DND-41 (cell line): ENCODE measurements at regions not wholly inside any gene's neighbourhood (a gene's known extent, or its start where the extent isn't known, plus 50 kb on each side); places are given as distances from the start of the nearest gene placed in this dataset.
"Not testable (repeated sequence)": the region's sequence is repeated elsewhere in the genome, so short reads cannot be mapped to it uniquely, and the experiment has no call there.

ENCODE experiments used
- ATAC-seq: fragments of 200-7000 bp; cut with Tn5 transposase; 3 replicates; pipeline ENCODE4 v1.9.1; 2021; ENCODE audit warnings: low read depth; ENCODE audit not compliant: insufficient read depth
- DNase-seq: peaks from one replicate; pipeline ENCODE4 v3.0.0-alpha.2; 2020
- H2AFZ ChIP-seq: 2 replicates; pipeline ENCODE4 v1.6.0; 2012; ENCODE audit warnings: low read depth, low read length
- H3K27ac ChIP-seq: 2 replicates; pipeline ENCODE4 v1.5.1; 2012; ENCODE audit warnings: low read length, inconsistent platforms
- H3K27me3 ChIP-seq: fragments of 200-600 bp; sonication (generic); 2 replicates; pipeline ENCODE4 v1.6.0; 2012; ENCODE audit warnings: low read length, mild to moderate bottlenecking, inconsistent platforms; ENCODE audit not compliant: insufficient read depth, poor library complexity
- H3K36me3 ChIP-seq: 2 replicates; pipeline ENCODE4 v1.5.1; 2012; ENCODE audit warnings: low read length, inconsistent platforms; ENCODE audit not compliant: insufficient read depth
- H3K4me1 ChIP-seq: 2 replicates; pipeline ENCODE4 v1.5.1; 2012; ENCODE audit warnings: mild to moderate bottlenecking, low read length; ENCODE audit not compliant: insufficient read depth
- H3K4me2 ChIP-seq: 2 replicates; pipeline ENCODE4 v1.6.0; 2012; ENCODE audit warnings: mild to moderate bottlenecking, moderate library complexity, low read length, inconsistent platforms; ENCODE audit not compliant: insufficient read depth
- H3K4me3 ChIP-seq, 2 experiments: fragments of 200-600 bp in 1 of 2; shearing (Covaris generic) in 1 of 2; 2 replicates each; pipeline ENCODE4 v1.5.1; 2012 to 2016; ENCODE audit warnings: inconsistent platforms in 2 of 2, low read length in 2 of 2, mild to moderate bottlenecking in 2 of 2, low read depth in 1 of 2, moderate library complexity in 1 of 2
- H3K79me2 ChIP-seq: 2 replicates; pipeline ENCODE4 v1.6.0; 2012; ENCODE audit warnings: low read length, inconsistent platforms; ENCODE audit not compliant: insufficient read depth
- H3K9ac ChIP-seq: 2 replicates; pipeline ENCODE4 v1.6.0; 2012; ENCODE audit warnings: low read depth, mild to moderate bottlenecking, inconsistent platforms, low read length, moderate library complexity
- H3K9me3 ChIP-seq: 2 replicates; pipeline ENCODE4 v1.5.1; 2012; ENCODE audit warnings: low read length, moderate library complexity, mild to moderate bottlenecking, inconsistent platforms; ENCODE audit not compliant: insufficient read depth, severe bottlenecking
- H4K20me1 ChIP-seq: 2 replicates; pipeline ENCODE4 v1.6.0; 2012; ENCODE audit warnings: low read length; ENCODE audit not compliant: insufficient read depth
- EZH2 ChIP-seq: IDR thresholded peaks from 3 replicates; pipeline ENCODE4 v1.6.1; 2012; ENCODE audit warnings: borderline replicate concordance, low read depth, mild to moderate bottlenecking, moderate library complexity, low read length, inconsistent platforms; ENCODE audit not compliant: severe bottlenecking
- TF ChIP-seq, protein P1 (sequence below): IDR thresholded peaks from 2 replicates; pipeline ENCODE4 v1.5.1; 2012; ENCODE audit warnings: borderline replicate concordance, low read length, moderate library complexity, mild to moderate bottlenecking; ENCODE audit not compliant: poor library complexity, severe bottlenecking; ENCODE audit errors: extremely low read depth

DNA sequence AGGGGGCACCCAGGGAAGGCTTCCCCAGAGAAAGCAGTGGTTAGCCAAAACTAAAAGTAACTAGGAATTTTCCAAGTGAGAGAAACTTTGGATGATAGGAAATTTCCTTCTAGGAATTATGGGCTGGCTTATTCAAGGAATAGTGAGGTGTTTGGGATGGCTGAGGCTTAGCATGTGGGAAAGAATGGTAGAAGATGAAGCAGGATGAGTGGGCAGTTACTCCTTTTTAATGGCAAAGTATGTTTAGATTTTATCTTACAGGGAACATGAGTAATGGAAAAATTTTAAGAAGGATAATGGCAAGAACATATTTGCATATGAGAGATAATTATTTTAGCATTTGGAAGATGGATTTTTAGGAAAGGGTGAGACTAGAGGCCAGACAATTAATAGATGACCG lies 197.6 kb downstream of the SLC38A4 start:
- Histone ChIP-seq H3K4me1 (no peaks in the 10 kb centered on the region), H2AFZ (no peak overlapping the region), H3K79me2 (no peaks in the 10 kb centered on the region), H3K9ac (no peak overlapping the region), H3K9me3 (no peaks in the 10 kb centered on the region), H3K4me3 (no peak overlapping the region), H3K27ac (no peak overlapping the region), H3K4me2 (no peak overlapping the region), H3K36me3 (no peaks in the 10 kb centered on the region), H4K20me1 (no peaks in the 10 kb centered on the region), H3K27me3 (no peaks in the 10 kb centered on the region)
- TF ChIP-seq EZH2, result no peak
- TF ChIP-seq, protein P1, sequence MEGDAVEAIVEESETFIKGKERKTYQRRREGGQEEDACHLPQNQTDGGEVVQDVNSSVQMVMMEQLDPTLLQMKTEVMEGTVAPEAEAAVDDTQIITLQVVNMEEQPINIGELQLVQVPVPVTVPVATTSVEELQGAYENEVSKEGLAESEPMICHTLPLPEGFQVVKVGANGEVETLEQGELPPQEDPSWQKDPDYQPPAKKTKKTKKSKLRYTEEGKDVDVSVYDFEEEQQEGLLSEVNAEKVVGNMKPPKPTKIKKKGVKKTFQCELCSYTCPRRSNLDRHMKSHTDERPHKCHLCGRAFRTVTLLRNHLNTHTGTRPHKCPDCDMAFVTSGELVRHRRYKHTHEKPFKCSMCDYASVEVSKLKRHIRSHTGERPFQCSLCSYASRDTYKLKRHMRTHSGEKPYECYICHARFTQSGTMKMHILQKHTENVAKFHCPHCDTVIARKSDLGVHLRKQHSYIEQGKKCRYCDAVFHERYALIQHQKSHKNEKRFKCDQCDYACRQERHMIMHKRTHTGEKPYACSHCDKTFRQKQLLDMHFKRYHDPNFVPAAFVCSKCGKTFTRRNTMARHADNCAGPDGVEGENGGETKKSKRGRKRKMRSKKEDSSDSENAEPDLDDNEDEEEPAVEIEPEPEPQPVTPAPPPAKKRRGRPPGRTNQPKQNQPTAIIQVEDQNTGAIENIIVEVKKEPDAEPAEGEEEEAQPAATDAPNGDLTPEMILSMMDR, result no peak
- no peak for DNase-seq
- no peak for ATAC-seq

DNA sequence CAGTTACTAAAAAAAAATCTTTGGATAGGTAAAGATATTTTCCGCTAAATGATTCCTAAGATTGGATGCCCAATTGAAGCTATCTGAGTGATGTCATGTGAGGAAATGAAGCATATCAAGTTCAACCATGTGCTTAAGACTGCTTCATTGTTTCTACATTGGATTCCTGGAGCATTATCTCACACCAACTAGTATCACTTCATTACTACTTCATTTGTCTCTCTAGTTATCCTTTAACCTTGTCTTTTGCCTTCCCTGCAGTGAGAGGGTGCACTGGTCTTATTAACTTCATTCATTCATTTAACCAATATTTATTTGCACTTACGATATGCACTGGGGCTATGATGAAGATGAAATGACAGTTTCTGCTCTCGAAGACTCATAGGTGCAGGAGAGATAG lies 198.1 kb downstream of the SLC38A4 start:
- H4K20me1 ChIP-seq, result no peaks in the 10 kb centered on the region
- H3K4me2 ChIP-seq, result no peak overlapping the region
- no peak overlapping the region for H3K4me3 ChIP-seq
- no peak overlapping the region for H2AFZ ChIP-seq
- no peak overlapping the region for H3K9ac ChIP-seq
- H3K9me3 ChIP-seq, result no peaks in the 10 kb centered on the region
- H3K27me3 ChIP-seq, result no peaks in the 10 kb centered on the region
- no peaks in the 10 kb centered on the region for H3K4me1 ChIP-seq
- no peaks in the 10 kb centered on the region for H3K36me3 ChIP-seq
- no peak for ATAC-seq
- DNase-seq, result no peak
- no peaks in the 10 kb centered on the region for H3K79me2 ChIP-seq
- no peak overlapping the region for H3K27ac ChIP-seq
- TF ChIP-seq EZH2, result no peak
- TF ChIP-seq, protein P1, result no peak

DNA sequence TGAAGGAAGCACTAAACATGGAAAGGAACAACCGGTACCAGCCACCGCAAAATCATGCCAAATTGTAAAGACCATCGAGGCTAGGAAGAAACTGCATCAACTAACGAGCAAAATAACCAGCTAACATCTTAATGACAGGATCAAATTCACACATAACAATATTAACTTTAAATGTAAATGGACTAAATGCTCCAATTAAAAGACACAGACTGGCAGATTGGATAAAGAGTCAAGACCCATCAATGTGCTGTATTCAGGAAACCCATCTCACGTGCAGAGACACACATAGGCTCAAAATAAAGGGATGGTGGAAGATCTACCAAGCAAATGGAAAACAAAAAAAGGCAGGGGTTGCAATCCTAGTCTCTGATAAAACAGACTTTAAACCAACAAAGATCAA lies 206.3 kb downstream of the SLC38A4 start:
- not testable (repeated sequence) for H3K9me3 ChIP-seq, H3K4me2 ChIP-seq, H3K4me1 ChIP-seq, ATAC-seq, H2AFZ ChIP-seq, H3K36me3 ChIP-seq, DNase-seq, H3K79me2 ChIP-seq, H4K20me1 ChIP-seq, H3K9ac ChIP-seq, H3K4me3 ChIP-seq, H3K27me3 ChIP-seq, H3K27ac ChIP-seq

DNA sequence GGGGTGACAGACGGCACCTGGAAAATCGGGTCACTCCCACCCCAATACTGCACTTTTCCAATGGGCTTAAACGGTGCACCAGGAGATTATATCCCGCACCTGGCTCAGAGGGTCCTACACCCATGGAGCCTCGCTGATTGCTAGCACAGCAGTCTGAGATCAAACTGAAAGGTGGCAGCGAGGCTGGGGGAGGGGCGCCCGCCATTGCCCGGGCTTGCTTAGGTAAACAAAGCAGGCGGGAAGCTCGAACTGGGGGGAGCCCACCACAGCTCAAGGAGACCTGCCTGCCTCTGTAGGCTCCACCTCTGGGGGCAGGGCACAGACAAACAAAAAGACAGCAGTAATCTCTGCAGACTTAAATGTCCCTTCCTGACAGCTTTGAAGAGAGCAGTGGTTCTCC lies 208.1 kb downstream of the SLC38A4 start:
- H2AFZ ChIP-seq, H3K4me1 ChIP-seq, H4K20me1 ChIP-seq, H3K27ac ChIP-seq, H3K36me3 ChIP-seq, DNase-seq, H3K4me2 ChIP-seq, H3K4me3 ChIP-seq, H3K9ac ChIP-seq, H3K79me2 ChIP-seq, H3K9me3 ChIP-seq, ATAC-seq, H3K27me3 ChIP-seq: not testable (repeated sequence)
